GM19395 (cell line): ENCODE measurements at regions not wholly inside any gene's neighbourhood (a gene's known extent, or its start where the extent isn't known, plus 50 kb on each side); places are given as distances from the start of the nearest gene placed in this dataset.

Experiments
- ATAC-seq: cut with Tn5 transposase; IDR thresholded peaks from one replicate; pipeline ENCODE4 v1.9.1; 2021; ENCODE audit warnings: mild to moderate bottlenecking, moderate library complexity; ENCODE audit not compliant: unreplicated experiment

- no peak for ATAC-seq
Observed at GRCh38 chr16:51636920-51637769, 486.1 kb upstream of the SALL1 start.

GRCh38 chr16:51635181-51635580, 484.1 kb upstream of the SALL1 start:
- ATAC-seq, result no peak

- ATAC-seq, result no peak
Observed at GRCh38 chr16:51630076-51630475, 479.0 kb upstream of the SALL1 start.

- ATAC-seq, result no peak
Observed at GRCh38 chr16:51629576-51629975, 478.5 kb upstream of the SALL1 start.

GRCh38 chr16:51624080-51624775, 473.2 kb upstream of the SALL1 start:
- no peak for ATAC-seq

GRCh38 chr16:51621610-51622009, 470.5 kb upstream of the SALL1 start:
- no peak for ATAC-seq

- no peak for ATAC-seq
Observed at GRCh38 chr16:51615141-51615540, 464.1 kb upstream of the SALL1 start.

GRCh38 chr16:51607201-51607651, 456.2 kb upstream of the SALL1 start:
- no peak for ATAC-seq

- ATAC-seq, result no peak
Observed at GRCh38 chr16:51596247-51596646, 445.2 kb upstream of the SALL1 start.

GRCh38 chr16:51592535-51593300, 441.6 kb upstream of the SALL1 start:
- ATAC-seq, result no peak

- no peak for ATAC-seq
Observed at GRCh38 chr16:51592001-51592501, 441.0 kb upstream of the SALL1 start.

GRCh38 chr16:51591480-51591879, 440.4 kb upstream of the SALL1 start:
- ATAC-seq, result no peak

- ATAC-seq, result no peak
Observed at GRCh38 chr16:51579652-51580360, 428.7 kb upstream of the SALL1 start.

GRCh38 chr16:51577621-51578303, 426.7 kb upstream of the SALL1 start:
- ATAC-seq, result no peak

GRCh38 chr16:51576498-51577195, 425.6 kb upstream of the SALL1 start:
- no peak for ATAC-seq

- no peak for ATAC-seq
Observed at GRCh38 chr16:51573191-51573590, 422.1 kb upstream of the SALL1 start.

- peak; percentile 69 for ATAC-seq
Observed at GRCh38 chr16:51569203-51569931, 418.3 kb upstream of the SALL1 start.

- ATAC-seq, result no peak
Observed at GRCh38 chr16:51567911-51568310, 416.8 kb upstream of the SALL1 start.

GRCh38 chr16:51565184-51565583, 414.1 kb upstream of the SALL1 start:
- peak; percentile 78 for ATAC-seq
